H1 (cell line): ENCODE measurements at regions not wholly inside any gene's neighbourhood (a gene's known extent, or its start where the extent isn't known, plus 50 kb on each side); places are given as distances from the start of the nearest gene placed in this dataset.

Source experiments
- CTCF ChIA-PET: fragments of 300-600 bp; sonication (Branson Sonifier 250); formaldehyde crosslinking; loops from one replicate; lab custom pipeline; 2021; ENCODE audit not compliant: partially characterized antibody; lab: Charles Lee
- POLR2A ChIA-PET: fragments of 300-600 bp; sonication (Branson Sonifier 250); formaldehyde crosslinking; loops from one replicate; lab custom pipeline; 2021; ENCODE audit warnings: inconsistent platforms; ENCODE audit not compliant: partially characterized antibody; lab: Charles Lee
- DNase-seq, 2 experiments: peaks; one replicate each; pipeline versions ENCODE4 v3.0.0 to v3.0.0-alpha.2; 2010 to 2022; ENCODE audit warnings: low spot score in 2 of 2, low read depth in 1 of 2, mixed read lengths in 1 of 2
- FAIRE-seq: peaks from 2 replicates; lab custom pipeline; 2011; peaks lifted over from hg19 to GRCh38; lab: Jason Lieb, UNC
- H2AFZ ChIP-seq: 2 replicates; pipeline ENCODE4 v1.8.1; 2012; ENCODE audit warnings: low read length, inconsistent platforms
- H2AK5ac ChIP-seq: 2 replicates; pipeline ENCODE4 v1.6.1; 2013; ENCODE audit warnings: low read depth, low read length
- H2BK120ac ChIP-seq: replicated peaks from 2 replicates; pipeline ENCODE3; 2013; ENCODE audit warnings: low read depth, low read length, inconsistent platforms
- H2BK12ac ChIP-seq: 2 replicates; pipeline ENCODE4 v1.6.1; 2013; ENCODE audit warnings: low read depth, low read length
- H2BK15ac ChIP-seq: 2 replicates; pipeline ENCODE4 v1.6.1; 2013; ENCODE audit warnings: low read length
- H2BK20ac ChIP-seq: 2 replicates; pipeline ENCODE4 v1.6.1; 2013; ENCODE audit warnings: low read length
- H2BK5ac ChIP-seq: 2 replicates; pipeline ENCODE4 v1.6.1; 2013; ENCODE audit warnings: low read depth, low read length
- H3K14ac ChIP-seq: 2 replicates; pipeline ENCODE4 v1.6.1; 2013; ENCODE audit warnings: inconsistent platforms; ENCODE audit not compliant: insufficient read length
- H3K18ac ChIP-seq: 2 replicates; pipeline ENCODE4 v1.6.1; 2013; ENCODE audit warnings: low read length; ENCODE audit errors: extremely low read depth
- H3K23ac ChIP-seq: 2 replicates; pipeline ENCODE4 v1.6.1; 2013; ENCODE audit warnings: inconsistent platforms; ENCODE audit not compliant: insufficient read length
- H3K23me2 ChIP-seq: 2 replicates; pipeline ENCODE4 v1.6.1; 2013; ENCODE audit warnings: low read depth, low read length
- H3K27ac ChIP-seq: 2 replicates; pipeline ENCODE4 v1.6.1; 2011; ENCODE audit warnings: low read depth, low read length, inconsistent platforms
- H3K27me3 ChIP-seq, 4 experiments: replicated peaks in 1 of 4; 1 replicate in 1 of 4; 2 replicates in 3 of 4; pipeline versions ENCODE4 v1.6.1 to v1.8.1; 2011 to 2013; ENCODE audit warnings: low read length in 3 of 4, mild to moderate bottlenecking in 3 of 4, inconsistent platforms in 2 of 4, mixed read lengths in 2 of 4, moderate library complexity in 1 of 4; ENCODE audit not compliant: control insufficient read depth in 3 of 4, insufficient read depth in 3 of 4; ENCODE audit errors: extremely low read depth in 1 of 4
- H3K36me3 ChIP-seq, 4 experiments: 2 replicates each; pipeline versions ENCODE4 v1.6.1 to v1.8.1; 2011 to 2013; ENCODE audit warnings: mild to moderate bottlenecking in 4 of 4, low read length in 3 of 4, moderate library complexity in 2 of 4, control low read depth in 1 of 4, inconsistent platforms in 1 of 4; ENCODE audit not compliant: insufficient read depth in 4 of 4, control insufficient read depth in 2 of 4
- H3K4ac ChIP-seq: replicated peaks from 2 replicates; pipeline ENCODE3; 2013; ENCODE audit warnings: low read length, low read depth, mixed read lengths, inconsistent platforms; ENCODE audit not compliant: insufficient read length
- H3K4me1 ChIP-seq, 4 experiments: replicated peaks in 1 of 4; 1 replicate in 1 of 4; 2 replicates in 3 of 4; pipeline versions ENCODE4 v1.6.1 to v1.8.1; 2011 to 2013; ENCODE audit warnings: low read length in 3 of 4, inconsistent platforms in 2 of 4, mixed read lengths in 1 of 4; ENCODE audit not compliant: insufficient read depth in 4 of 4, control insufficient read depth in 3 of 4
- H3K4me2 ChIP-seq, 2 experiments: 2 replicates each; pipeline versions ENCODE4 v1.6.1 to v1.8.1; 2011 to 2013; ENCODE audit warnings: low read depth in 2 of 2, low read length in 2 of 2, control low read depth in 1 of 2, inconsistent platforms in 1 of 2, mild to moderate bottlenecking in 1 of 2; ENCODE audit not compliant: insufficient read depth in 1 of 2
- H3K4me3 ChIP-seq, 4 experiments: fragments of 200-600, 300-600 bp in 1 of 4; sonication (generic), shearing (Covaris generic), sonication (Bioruptor Twin) in 1 of 4; 2 replicates each; pipeline versions ENCODE4 v1.5.1 to v1.8.1; 2011 to 2016; ENCODE audit warnings: low read length in 4 of 4, low read depth in 3 of 4, control low read depth in 2 of 4, inconsistent platforms in 2 of 4, mild to moderate bottlenecking in 2 of 4, mixed read lengths in 1 of 4, moderate library complexity in 1 of 4; ENCODE audit not compliant: insufficient read depth in 2 of 4; ENCODE audit errors: extremely low read depth in 1 of 4
- H3K56ac ChIP-seq: replicated peaks from 2 replicates; pipeline ENCODE3; 2013; ENCODE audit warnings: low read depth, mild to moderate bottlenecking, mixed read lengths, low read length, inconsistent platforms; ENCODE audit not compliant: insufficient read length
- H3K79me1 ChIP-seq: 2 replicates; pipeline ENCODE4 v1.6.1; 2013; ENCODE audit warnings: low read depth, low read length, control low read depth
- H3K79me2 ChIP-seq, 2 experiments: 2 replicates each; pipeline versions ENCODE4 v1.6.1 to v1.8.1; 2012 to 2013; ENCODE audit warnings: low read length in 2 of 2, mild to moderate bottlenecking in 2 of 2, inconsistent platforms in 1 of 2; ENCODE audit not compliant: insufficient read depth in 2 of 2, control insufficient read depth in 1 of 2
- H3K9ac ChIP-seq, 4 experiments: replicated peaks in 1 of 4; 1 replicate in 1 of 4; 2 replicates in 3 of 4; pipeline versions ENCODE4 v1.6.1 to v1.8.1; 2011 to 2013; ENCODE audit warnings: low read depth in 3 of 4, low read length in 3 of 4, control low read depth in 2 of 4, mild to moderate bottlenecking in 2 of 4, moderate library complexity in 2 of 4, inconsistent platforms in 1 of 4; ENCODE audit errors: extremely low read depth in 1 of 4
- H3K9me3 ChIP-seq, 2 experiments: 2 replicates each; pipeline versions ENCODE4 v1.6.1 to v1.8.1; 2012 to 2013; ENCODE audit warnings: mild to moderate bottlenecking in 2 of 2, moderate library complexity in 2 of 2, control low read depth in 1 of 2, inconsistent platforms in 1 of 2, low read depth in 1 of 2, low read length in 1 of 2, mixed read lengths in 1 of 2; ENCODE audit not compliant: insufficient read depth in 2 of 2
- H4K20me1 ChIP-seq, 2 experiments: replicated peaks in 1 of 2; 2 replicates each; pipeline versions ENCODE3 to v1.8.1; 2011 to 2013; ENCODE audit warnings: inconsistent platforms in 2 of 2, low read length in 2 of 2, mild to moderate bottlenecking in 1 of 2; ENCODE audit not compliant: insufficient read depth in 2 of 2, control insufficient read depth in 1 of 2
- H4K5ac ChIP-seq: 2 replicates; pipeline ENCODE4 v1.6.1; 2013; ENCODE audit warnings: low read length, low read depth, mixed read lengths, inconsistent platforms; ENCODE audit not compliant: insufficient read length
- H4K8ac ChIP-seq: 2 replicates; pipeline ENCODE4 v1.8.0; 2013; ENCODE audit warnings: mild to moderate bottlenecking, moderate library complexity, low read length, inconsistent platforms; ENCODE audit not compliant: insufficient read depth; ENCODE audit errors: extremely low read depth
- H4K91ac ChIP-seq: replicated peaks from 2 replicates; pipeline ENCODE3; 2013; ENCODE audit warnings: low read length, mixed read lengths, inconsistent platforms; ENCODE audit not compliant: insufficient read length
- BCL11A ChIP-seq, 2 experiments: IDR thresholded peaks; one replicate each; pipeline ENCODE4 v1.6.1; 2011; ENCODE audit warnings: low read depth in 2 of 2, low read length in 2 of 2, mild to moderate bottlenecking in 2 of 2
- SP4 ChIP-seq: IDR thresholded peaks from 2 replicates; pipeline ENCODE4 v1.6.1; 2012; ENCODE audit warnings: low read length, inconsistent platforms
- TAF7 ChIP-seq: optimal IDR thresholded peaks from 2 replicates; pipeline ENCODE3; 2011; ENCODE audit warnings: low read depth, mild to moderate bottlenecking, inconsistent platforms, low read length, moderate library complexity, borderline replicate concordance
- WGBS, 2 experiments: shearing (Covaris generic) in 1 of 2; methylation state at CpG; one replicate each; pipeline versions ENCODE4 v1.1.6 to v1.1.7; 2013 to 2015; ENCODE audit warnings: low lambda C conversion rate in 2 of 2, mixed read lengths in 2 of 2, inconsistent platforms in 1 of 2, low coverage in 1 of 2, missing lambda C conversion rate in 1 of 2; ENCODE audit not compliant: insufficient replicate concordance in 2 of 2, insufficient coverage in 1 of 2, insufficient read length in 1 of 2; ENCODE audit errors: extremely low coverage in 1 of 2, missing lambda C conversion rate in 1 of 2; 5-methylcytosine and 5-hydroxymethylcytosine counted together

DNA sequence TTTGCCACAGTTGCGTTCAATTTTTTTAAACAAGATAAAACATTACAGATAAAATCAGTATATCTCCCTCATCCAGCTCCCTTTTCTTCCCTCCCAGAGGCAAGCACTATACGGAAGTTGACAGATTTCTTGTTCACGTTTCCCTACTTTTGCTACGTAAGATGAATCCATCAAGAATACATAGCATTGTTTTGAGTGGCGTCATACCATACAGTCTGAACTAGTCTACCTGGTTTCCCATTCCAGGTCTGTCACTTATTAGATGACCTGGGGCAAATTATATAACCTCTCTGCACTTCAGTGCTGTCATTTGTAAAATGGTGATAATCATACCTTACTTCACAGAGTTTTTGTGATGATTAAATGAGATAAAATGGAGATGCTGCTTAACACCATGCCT is 184.3 kb upstream of the SOX4 start:
- no peak for FAIRE-seq
- H3K9ac ChIP-seq: no peak overlapping the region
- TF ChIP-seq TAF7 (no peak), SP4 (no peak), BCL11A (IDR thresholded peaks at IDR 0.05; ENCODE audit: low read depth in 2 of 2, low read length in 2 of 2) (no peak)

More for the DNA sequence above, 184.3 kb upstream of the SOX4 start:
- Histone ChIP-seq H3K14ac (no peak overlapping the region), H2BK12ac (no peak overlapping the region), H4K91ac (no peak overlapping the region), H3K9me3 (no peaks in the 10 kb centered on the region), H3K18ac (no peak overlapping the region), H3K4me2 (no peak overlapping the region), H3K4me1 (no peaks in the 10 kb centered on the region), H2BK120ac (no peak overlapping the region), H3K4me3 (no peak overlapping the region), H3K27ac (no peak overlapping the region), H3K4ac (no peak overlapping the region), H2BK5ac (no peak overlapping the region), H2BK20ac (no peak overlapping the region), H3K79me2 (no peaks in the 10 kb centered on the region), H4K8ac (no peak overlapping the region), H3K36me3 (no peaks in the 10 kb centered on the region; a peak in 1 of 8 replicates), H3K27me3 (no peaks in the 10 kb centered on the region), H2BK15ac (no peak overlapping the region), H2AFZ (no peak overlapping the region), H4K5ac (no peak overlapping the region), H3K56ac (no peak overlapping the region), H3K23ac (no peak overlapping the region), H4K20me1 (no peaks in the 10 kb centered on the region), H3K23me2 (no peaks in the 10 kb centered on the region), H3K79me1 (no peaks in the 10 kb centered on the region), H2AK5ac (no peak overlapping the region)
- 94% methylated on average over 5 of the region's 5 CpGs; no CpG with 5 or more reads in 1 of the 2 experiments for WGBS, 2 experiments
- ChIA-PET POLR2A (no interaction called here), CTCF (no interaction called here)
- no peak for DNase-seq
